HG03558 (cell line): ENCODE measurements at regions not wholly inside any gene's neighbourhood (a gene's known extent, or its start where the extent isn't known, plus 50 kb on each side); places are given as distances from the start of the nearest gene placed in this dataset.

Source experiments
- ATAC-seq: cut with Tn5 transposase; IDR thresholded peaks from one replicate; pipeline ENCODE4 v1.9.1; 2021; ENCODE audit warnings: moderate number of reproducible peaks; ENCODE audit not compliant: unreplicated experiment; ENCODE audit errors: extremely low read depth

- ATAC-seq = no peak
Measured at GRCh38 chr4:22045051-22045630, 96.6 kb upstream of the KCNIP4 start.

GRCh38 chr4:22031423-22031822 lies 82.9 kb upstream of the KCNIP4 start:
- ATAC-seq = no peak

- ATAC-seq = no peak
Measured at GRCh38 chr4:22030881-22031280, 82.3 kb upstream of the KCNIP4 start.

GRCh38 chr4:22030307-22030706 lies 81.7 kb upstream of the KCNIP4 start:
- no peak for ATAC-seq

- ATAC-seq = no peak
Measured at GRCh38 chr4:22029803-22030202, 81.2 kb upstream of the KCNIP4 start.

GRCh38 chr4:22021106-22021505 lies 72.5 kb upstream of the KCNIP4 start:
- no peak for ATAC-seq

- no peak for ATAC-seq
Measured at GRCh38 chr4:22020129-22020528, 71.6 kb upstream of the KCNIP4 start.

GRCh38 chr4:22019676-22020075 lies 71.1 kb upstream of the KCNIP4 start:
- no peak for ATAC-seq

- no peak for ATAC-seq
Measured at GRCh38 chr4:22014222-22014741, 65.7 kb upstream of the KCNIP4 start.

GRCh38 chr4:22003878-22004277 lies 55.3 kb upstream of the KCNIP4 start:
- no peak for ATAC-seq
